ENCODE measurements at regions not wholly inside any gene's neighbourhood (a gene's known extent, or its start where the extent isn't known, plus 50 kb on each side); places are given as distances from the start of the nearest gene placed in this dataset.
A peak's percentile ranks its signal among the peaks of the same experiment; 100 is the strongest.

DNA sequence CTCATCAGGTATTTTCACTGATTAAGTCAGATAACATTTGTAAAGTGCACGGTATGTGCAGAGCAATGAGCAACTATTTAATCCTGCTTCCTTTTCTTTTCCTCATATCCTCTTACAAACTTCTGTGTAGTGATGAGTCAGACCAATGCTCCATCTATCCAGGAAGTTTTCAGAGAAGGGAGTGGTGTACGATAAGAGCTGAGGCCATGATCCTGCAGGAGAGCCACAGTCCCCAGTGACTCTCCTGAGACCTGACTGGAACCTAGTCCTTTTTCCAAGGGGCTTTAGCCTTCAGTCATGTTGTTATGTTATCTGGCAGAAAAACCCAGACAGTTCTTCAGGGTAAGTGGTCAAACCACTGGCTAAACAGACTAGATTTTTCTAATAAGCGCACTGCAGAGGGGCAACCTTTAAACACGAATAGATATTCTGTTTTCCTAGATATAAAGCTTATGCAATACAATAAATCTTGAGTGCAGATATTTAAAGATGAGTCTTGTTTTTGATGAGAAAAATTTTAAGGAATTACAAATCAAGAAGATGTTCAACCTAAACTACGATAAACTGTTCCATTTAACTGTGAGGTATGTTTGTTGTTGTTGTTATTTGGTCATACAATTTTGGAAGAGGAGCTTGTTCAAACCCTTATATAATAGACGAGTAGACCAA, 110.5 kb upstream of the RAP2B start (continued):
- TF ChIP-seq, protein P1, sequence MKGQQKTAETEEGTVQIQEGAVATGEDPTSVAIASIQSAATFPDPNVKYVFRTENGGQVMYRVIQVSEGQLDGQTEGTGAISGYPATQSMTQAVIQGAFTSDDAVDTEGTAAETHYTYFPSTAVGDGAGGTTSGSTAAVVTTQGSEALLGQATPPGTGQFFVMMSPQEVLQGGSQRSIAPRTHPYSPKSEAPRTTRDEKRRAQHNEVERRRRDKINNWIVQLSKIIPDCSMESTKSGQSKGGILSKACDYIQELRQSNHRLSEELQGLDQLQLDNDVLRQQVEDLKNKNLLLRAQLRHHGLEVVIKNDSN (IDR thresholded peaks at IDR 0.05; ENCODE audit: borderline replicate concordance, low read depth), result no peak
- TF ChIP-seq, protein P2, sequence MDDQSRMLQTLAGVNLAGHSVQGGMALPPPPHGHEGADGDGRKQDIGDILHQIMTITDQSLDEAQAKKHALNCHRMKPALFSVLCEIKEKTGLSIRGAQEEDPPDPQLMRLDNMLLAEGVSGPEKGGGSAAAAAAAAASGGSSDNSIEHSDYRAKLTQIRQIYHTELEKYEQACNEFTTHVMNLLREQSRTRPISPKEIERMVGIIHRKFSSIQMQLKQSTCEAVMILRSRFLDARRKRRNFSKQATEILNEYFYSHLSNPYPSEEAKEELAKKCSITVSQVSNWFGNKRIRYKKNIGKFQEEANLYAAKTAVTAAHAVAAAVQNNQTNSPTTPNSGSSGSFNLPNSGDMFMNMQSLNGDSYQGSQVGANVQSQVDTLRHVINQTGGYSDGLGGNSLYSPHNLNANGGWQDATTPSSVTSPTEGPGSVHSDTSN (IDR thresholded peaks at IDR 0.05), result peak; percentile 34; the same call in 1 of the 2 replicates

DNA sequence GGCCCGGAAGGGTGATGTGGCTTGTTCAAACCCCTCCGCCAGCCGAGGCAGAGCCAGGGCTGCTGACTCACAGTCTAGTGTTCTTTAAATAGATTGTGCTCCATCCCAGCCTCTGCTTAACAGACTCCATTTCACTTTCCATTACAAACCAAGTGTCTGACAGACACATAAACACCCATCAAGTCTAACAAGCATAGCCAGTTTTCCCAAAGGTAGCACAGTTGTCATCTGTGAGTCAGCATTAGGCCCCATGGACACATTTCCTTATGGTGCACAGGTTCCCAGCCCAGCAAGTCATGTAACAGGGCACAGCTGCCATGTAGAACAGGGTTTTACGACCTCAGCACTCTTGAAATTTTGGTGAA, 109.9 kb upstream of the RAP2B start:
- DNase-seq, result no peak
- H3K4me2 ChIP-seq, result peak overlapping the region; percentile 72
- H3K27me3 ChIP-seq (ENCODE audit: insufficient read depth), result no peaks in the 10 kb centered on the region
- H3K9me3 ChIP-seq, result no peaks in the 10 kb centered on the region
- H3K9ac ChIP-seq, result peak overlapping the region; percentile 70; the same call in 1 of the 2 replicates
- ChIA-PET POLR2A (no interaction called here), CTCF (no interaction called here)
- peak overlapping the region; percentile 73 to 98 for H3K27ac ChIP-seq (ENCODE audit: low read depth in 2 of 2, low read length in 1 of 2)
- no peaks in the 10 kb centered on the region for H4K20me1 ChIP-seq (ENCODE audit: insufficient read depth)
- H3K79me2 ChIP-seq (ENCODE audit: insufficient read depth), result no peaks in the 10 kb centered on the region
- no peaks in the 10 kb centered on the region for H3K36me3 ChIP-seq (replicated peaks in 1 of 2; ENCODE audit: control insufficient read depth in 1 of 2, insufficient read depth in 2 of 2, low read length in 1 of 2)
- H2AFZ ChIP-seq (ENCODE audit: low read depth), result peak overlapping the region; percentile 79
- H3F3A ChIP-seq (replicated peaks; ENCODE audit: insufficient read depth), result peaks cover 37% of the 10 kb centered on the region
- 6% methylated on average over 4 of the region's 4 CpGs for WGBS (ENCODE audit: low lambda C conversion rate)
- H3K4me3 ChIP-seq (ENCODE audit: low read depth in 2 of 2, low read length in 1 of 2), result peak overlapping the region in 1 of 2 experiments; percentile 44; a peak in 1 of 4 replicates
- H3K9me2 ChIP-seq, result no peaks in the 10 kb centered on the region
- peaks cover 0 to 9% of the 10 kb centered on the region in 2 experiments; a peak in 2 of 4 replicates for H3K4me1 ChIP-seq (ENCODE audit: control insufficient read depth in 1 of 2, insufficient read depth in 2 of 2, low read depth in 1 of 2, low read length in 1 of 2)
- TF ChIP-seq ELF1 (IDR thresholded peaks at IDR 0.05), result 0 out of 2 replicates have a peak, but pooled peaks have one; percentile 26
- TF ChIP-seq, protein P2 (IDR thresholded peaks at IDR 0.05), result peak; percentile 95
- no peak for TF ChIP-seq GATA2 (CRISPR knock-in tag; IDR thresholded peaks at IDR 0.05)
- TF ChIP-seq, protein P3, sequence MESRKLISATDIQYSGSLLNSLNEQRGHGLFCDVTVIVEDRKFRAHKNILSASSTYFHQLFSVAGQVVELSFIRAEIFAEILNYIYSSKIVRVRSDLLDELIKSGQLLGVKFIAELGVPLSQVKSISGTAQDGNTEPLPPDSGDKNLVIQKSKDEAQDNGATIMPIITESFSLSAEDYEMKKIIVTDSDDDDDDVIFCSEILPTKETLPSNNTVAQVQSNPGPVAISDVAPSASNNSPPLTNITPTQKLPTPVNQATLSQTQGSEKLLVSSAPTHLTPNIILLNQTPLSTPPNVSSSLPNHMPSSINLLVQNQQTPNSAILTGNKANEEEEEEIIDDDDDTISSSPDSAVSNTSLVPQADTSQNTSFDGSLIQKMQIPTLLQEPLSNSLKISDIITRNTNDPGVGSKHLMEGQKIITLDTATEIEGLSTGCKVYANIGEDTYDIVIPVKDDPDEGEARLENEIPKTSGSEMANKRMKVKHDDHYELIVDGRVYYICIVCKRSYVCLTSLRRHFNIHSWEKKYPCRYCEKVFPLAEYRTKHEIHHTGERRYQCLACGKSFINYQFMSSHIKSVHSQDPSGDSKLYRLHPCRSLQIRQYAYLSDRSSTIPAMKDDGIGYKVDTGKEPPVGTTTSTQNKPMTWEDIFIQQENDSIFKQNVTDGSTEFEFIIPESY (IDR thresholded peaks at IDR 0.05; ENCODE audit: borderline replicate concordance, low read depth), result peak; percentile 50; the same call in 1 of the 2 replicates
- TF ChIP-seq TEAD4 (IDR thresholded peaks at IDR 0.05; ENCODE audit: borderline replicate concordance, insufficient read depth), result 0 out of 2 replicates have a peak, but pooled peaks have one; percentile 40
- peak; percentile 83 for TF ChIP-seq TCF12 (IDR thresholded peaks at IDR 0.05)
- no peak for TF ChIP-seq EZH2phosphoT487 (IDR thresholded peaks at IDR 0.05; ENCODE audit: borderline replicate concordance, low read depth)
- TF ChIP-seq, protein P4, sequence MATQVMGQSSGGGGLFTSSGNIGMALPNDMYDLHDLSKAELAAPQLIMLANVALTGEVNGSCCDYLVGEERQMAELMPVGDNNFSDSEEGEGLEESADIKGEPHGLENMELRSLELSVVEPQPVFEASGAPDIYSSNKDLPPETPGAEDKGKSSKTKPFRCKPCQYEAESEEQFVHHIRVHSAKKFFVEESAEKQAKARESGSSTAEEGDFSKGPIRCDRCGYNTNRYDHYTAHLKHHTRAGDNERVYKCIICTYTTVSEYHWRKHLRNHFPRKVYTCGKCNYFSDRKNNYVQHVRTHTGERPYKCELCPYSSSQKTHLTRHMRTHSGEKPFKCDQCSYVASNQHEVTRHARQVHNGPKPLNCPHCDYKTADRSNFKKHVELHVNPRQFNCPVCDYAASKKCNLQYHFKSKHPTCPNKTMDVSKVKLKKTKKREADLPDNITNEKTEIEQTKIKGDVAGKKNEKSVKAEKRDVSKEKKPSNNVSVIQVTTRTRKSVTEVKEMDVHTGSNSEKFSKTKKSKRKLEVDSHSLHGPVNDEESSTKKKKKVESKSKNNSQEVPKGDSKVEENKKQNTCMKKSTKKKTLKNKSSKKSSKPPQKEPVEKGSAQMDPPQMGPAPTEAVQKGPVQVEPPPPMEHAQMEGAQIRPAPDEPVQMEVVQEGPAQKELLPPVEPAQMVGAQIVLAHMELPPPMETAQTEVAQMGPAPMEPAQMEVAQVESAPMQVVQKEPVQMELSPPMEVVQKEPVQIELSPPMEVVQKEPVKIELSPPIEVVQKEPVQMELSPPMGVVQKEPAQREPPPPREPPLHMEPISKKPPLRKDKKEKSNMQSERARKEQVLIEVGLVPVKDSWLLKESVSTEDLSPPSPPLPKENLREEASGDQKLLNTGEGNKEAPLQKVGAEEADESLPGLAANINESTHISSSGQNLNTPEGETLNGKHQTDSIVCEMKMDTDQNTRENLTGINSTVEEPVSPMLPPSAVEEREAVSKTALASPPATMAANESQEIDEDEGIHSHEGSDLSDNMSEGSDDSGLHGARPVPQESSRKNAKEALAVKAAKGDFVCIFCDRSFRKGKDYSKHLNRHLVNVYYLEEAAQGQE (IDR thresholded peaks at IDR 0.05; ENCODE audit: low read depth, low read length), result no peak
- TF ChIP-seq NRF1 (IDR thresholded peaks at IDR 0.05; ENCODE audit: low read depth, low read length), result no peak
- 0 out of 2 replicates have a peak, but pooled peaks have one; percentile 37 for TF ChIP-seq FOXM1 (IDR thresholded peaks at IDR 0.05; ENCODE audit: low read depth)
- TF ChIP-seq RFX5 (IDR thresholded peaks at IDR 0.05; ENCODE audit: low read length), result no peak
- TF ChIP-seq, protein P5, sequence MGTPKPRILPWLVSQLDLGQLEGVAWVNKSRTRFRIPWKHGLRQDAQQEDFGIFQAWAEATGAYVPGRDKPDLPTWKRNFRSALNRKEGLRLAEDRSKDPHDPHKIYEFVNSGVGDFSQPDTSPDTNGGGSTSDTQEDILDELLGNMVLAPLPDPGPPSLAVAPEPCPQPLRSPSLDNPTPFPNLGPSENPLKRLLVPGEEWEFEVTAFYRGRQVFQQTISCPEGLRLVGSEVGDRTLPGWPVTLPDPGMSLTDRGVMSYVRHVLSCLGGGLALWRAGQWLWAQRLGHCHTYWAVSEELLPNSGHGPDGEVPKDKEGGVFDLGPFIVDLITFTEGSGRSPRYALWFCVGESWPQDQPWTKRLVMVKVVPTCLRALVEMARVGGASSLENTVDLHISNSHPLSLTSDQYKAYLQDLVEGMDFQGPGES (IDR thresholded peaks at IDR 0.05; ENCODE audit: low read depth, low read length), result no peak
- TF ChIP-seq CHD2 (IDR thresholded peaks at IDR 0.05; ENCODE audit: low read length, partially characterized antibody), result no peak
- TF ChIP-seq GABPA (IDR thresholded peaks at IDR 0.05; ENCODE audit: low read depth), result no peak
- TF ChIP-seq, protein P6, sequence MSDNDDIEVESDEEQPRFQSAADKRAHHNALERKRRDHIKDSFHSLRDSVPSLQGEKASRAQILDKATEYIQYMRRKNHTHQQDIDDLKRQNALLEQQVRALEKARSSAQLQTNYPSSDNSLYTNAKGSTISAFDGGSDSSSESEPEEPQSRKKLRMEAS (IDR thresholded peaks at IDR 0.05; ENCODE audit: low read depth), result peak; percentile 19; the same call in 1 of the 2 replicates
- peak; percentile 99 for TF ChIP-seq MEF2A (IDR thresholded peaks at IDR 0.05; ENCODE audit: borderline replicate concordance, low read depth)
- TF ChIP-seq JUND (IDR thresholded peaks at IDR 0.05), result peak; percentile 90
- peak; percentile 67; the same call in 1 of the 2 replicates for TF ChIP-seq RXRA (IDR thresholded peaks at IDR 0.05; ENCODE audit: borderline replicate concordance, low read depth)
- TF ChIP-seq FOXJ3 (CRISPR knock-in tag; IDR thresholded peaks at IDR 0.05), result no peak

Data from SK-N-SH (cell line).